CD8-positive, alpha-beta memory T cell (primary cell): ENCODE measurements at regions not wholly inside any gene's neighbourhood (a gene's known extent, or its start where the extent isn't known, plus 50 kb on each side); places are given as distances from the start of the nearest gene placed in this dataset.
"Not testable (repeated sequence)": the region's sequence is repeated elsewhere in the genome, so short reads cannot be mapped to it uniquely, and the experiment has no call there.

ENCODE experiments used
- CTCF ChIA-PET: fragments of 350-600 bp; sonication (Branson Sonifier 250); formaldehyde crosslinking; loops from one replicate; lab custom pipeline; 2021; ENCODE audit warnings: antibody characterized with exemption; lab: Charles Lee
- POLR2A ChIA-PET: fragments of 350-600 bp; sonication (Branson Sonifier 250); formaldehyde crosslinking; loops from one replicate; lab custom pipeline; 2021; ENCODE audit warnings: antibody characterized with exemption; lab: Charles Lee
- DNase-seq, 5 donors: peaks; one replicate each; pipeline versions ENCODE4 v3.0.0 to v3.0.0-alpha.2; 2020 to 2022; ENCODE audit warnings: mixed read lengths in 1 of 5
- H3K27ac ChIP-seq: one replicate; pipeline ENCODE4 v1.7.0; 2013; ENCODE audit warnings: low read depth, mild to moderate bottlenecking, low read length, moderate library complexity
- H3K27me3 ChIP-seq: 2 replicates; pipeline ENCODE4 v1.7.0; 2013; ENCODE audit warnings: low read length, mild to moderate bottlenecking; ENCODE audit not compliant: insufficient read depth, poor library complexity, severe bottlenecking
- H3K36me3 ChIP-seq: 2 replicates; pipeline ENCODE4 v1.7.0; 2013; ENCODE audit warnings: mild to moderate bottlenecking, low read length, moderate library complexity; ENCODE audit not compliant: insufficient read depth
- H3K4me1 ChIP-seq: 2 replicates; pipeline ENCODE4 v1.7.0; 2013; ENCODE audit warnings: mild to moderate bottlenecking, low read length, moderate library complexity; ENCODE audit not compliant: insufficient read depth
- H3K4me3 ChIP-seq: 2 replicates; pipeline ENCODE4 v1.7.0; 2013; ENCODE audit warnings: mild to moderate bottlenecking, low read length
- H3K9me3 ChIP-seq: 2 replicates; pipeline ENCODE4 v1.7.0; 2013; ENCODE audit warnings: mild to moderate bottlenecking, low read length
- H3K27ac Mint-ChIP-seq, 8 donors: one replicate each; pipeline ENCODE4 v1.8.0; 2020 to 2021; ENCODE audit warnings: mixed read lengths in 8 of 8, mild to moderate bottlenecking in 6 of 8, inconsistent platforms in 3 of 8, moderate library complexity in 3 of 8
- H3K27me3 Mint-ChIP-seq, 2 donors: one replicate each; pipeline ENCODE4 v1.8.0; 2020 to 2021; ENCODE audit warnings: mixed read lengths in 2 of 2, mild to moderate bottlenecking in 1 of 2, moderate library complexity in 1 of 2
- H3K36me3 Mint-ChIP-seq, 3 donors: one replicate each; pipeline ENCODE4 v1.8.0; 2020 to 2021; ENCODE audit warnings: mixed read lengths in 3 of 3, inconsistent platforms in 1 of 3, mild to moderate bottlenecking in 1 of 3
- H3K4me1 Mint-ChIP-seq, 3 donors: one replicate each; pipeline ENCODE4 v1.8.0; 2020 to 2021; ENCODE audit warnings: mixed read lengths in 3 of 3, inconsistent platforms in 1 of 3, mild to moderate bottlenecking in 1 of 3
- H3K4me3 Mint-ChIP-seq, 7 donors: one replicate each; pipeline ENCODE4 v1.8.0; 2020 to 2021; ENCODE audit warnings: mixed read lengths in 7 of 7, mild to moderate bottlenecking in 6 of 7, moderate library complexity in 4 of 7, inconsistent platforms in 2 of 7
- H3K9me3 Mint-ChIP-seq, 5 donors: one replicate each; pipeline ENCODE4 v1.8.0; 2020 to 2022; ENCODE audit warnings: mixed read lengths in 5 of 5, mild to moderate bottlenecking in 3 of 5, moderate library complexity in 2 of 5, inconsistent platforms in 1 of 5

DNA sequence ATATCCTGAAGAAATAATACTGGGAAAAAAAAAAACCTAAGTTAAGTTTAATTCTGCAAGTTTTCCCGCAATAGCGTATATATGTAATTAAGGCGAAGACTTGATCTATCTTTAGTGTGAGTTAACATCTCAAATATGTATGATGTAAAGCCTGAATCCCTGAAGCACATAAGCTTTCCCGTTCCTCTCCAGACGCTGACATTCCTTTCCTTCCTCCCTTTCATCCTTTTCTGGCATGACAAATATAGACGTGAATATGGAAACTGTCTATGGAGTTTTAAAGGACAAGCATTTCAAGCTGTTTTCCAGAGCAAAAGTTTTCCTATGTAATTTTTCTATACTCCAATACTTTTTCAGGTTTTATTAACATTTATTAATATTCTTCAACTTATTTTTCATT lies 637.0 kb downstream of the COL12A1 start:
- H3K36me3 ChIP-seq: no peaks in the 10 kb centered on the region
- no peaks in the 10 kb centered on the region for H3K4me1 ChIP-seq
- ChIA-PET CTCF (no interaction called here), POLR2A (no interaction called here)
- no peak overlapping the region for H3K27ac ChIP-seq
- H3K4me1 Mint-ChIP-seq: no peaks in the 10 kb centered on the region
- no peak for DNase-seq
- H3K4me3 Mint-ChIP-seq: no peak overlapping the region
- no peaks in the 10 kb centered on the region for H3K27me3 Mint-ChIP-seq
- H3K27me3 ChIP-seq: no peaks in the 10 kb centered on the region
- H3K4me3 ChIP-seq: no peak overlapping the region
- H3K9me3 Mint-ChIP-seq: no peaks in the 10 kb centered on the region
- H3K9me3 ChIP-seq: no peaks in the 10 kb centered on the region
- H3K27ac Mint-ChIP-seq: no peak overlapping the region
- no peaks in the 10 kb centered on the region for H3K36me3 Mint-ChIP-seq

DNA sequence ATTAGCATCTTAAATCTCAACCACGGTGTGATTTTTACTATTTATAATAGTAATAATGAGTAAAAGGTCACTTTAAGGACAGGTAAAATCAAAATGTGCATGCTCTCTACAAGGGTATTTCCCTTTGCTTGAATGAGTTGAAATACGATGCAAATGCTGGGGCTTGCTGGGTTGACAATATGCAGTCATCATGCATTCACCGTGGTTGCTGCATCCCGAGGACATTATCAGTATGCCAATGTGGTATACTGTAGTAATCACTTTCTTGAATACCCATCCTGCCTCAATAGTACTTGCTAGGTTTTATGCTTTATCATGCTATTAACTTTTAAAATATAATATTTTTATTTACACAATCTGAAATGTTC lies 637.9 kb downstream of the COL12A1 start:
- H3K27me3 ChIP-seq, H3K9me3 ChIP-seq, H3K4me3 Mint-ChIP-seq, CTCF ChIA-PET, POLR2A ChIA-PET, DNase-seq, H3K27ac ChIP-seq, H3K4me3 ChIP-seq, H3K9me3 Mint-ChIP-seq, H3K4me1 Mint-ChIP-seq, H3K36me3 ChIP-seq, H3K4me1 ChIP-seq, H3K27ac Mint-ChIP-seq, H3K27me3 Mint-ChIP-seq, H3K36me3 Mint-ChIP-seq: not testable (repeated sequence)

DNA sequence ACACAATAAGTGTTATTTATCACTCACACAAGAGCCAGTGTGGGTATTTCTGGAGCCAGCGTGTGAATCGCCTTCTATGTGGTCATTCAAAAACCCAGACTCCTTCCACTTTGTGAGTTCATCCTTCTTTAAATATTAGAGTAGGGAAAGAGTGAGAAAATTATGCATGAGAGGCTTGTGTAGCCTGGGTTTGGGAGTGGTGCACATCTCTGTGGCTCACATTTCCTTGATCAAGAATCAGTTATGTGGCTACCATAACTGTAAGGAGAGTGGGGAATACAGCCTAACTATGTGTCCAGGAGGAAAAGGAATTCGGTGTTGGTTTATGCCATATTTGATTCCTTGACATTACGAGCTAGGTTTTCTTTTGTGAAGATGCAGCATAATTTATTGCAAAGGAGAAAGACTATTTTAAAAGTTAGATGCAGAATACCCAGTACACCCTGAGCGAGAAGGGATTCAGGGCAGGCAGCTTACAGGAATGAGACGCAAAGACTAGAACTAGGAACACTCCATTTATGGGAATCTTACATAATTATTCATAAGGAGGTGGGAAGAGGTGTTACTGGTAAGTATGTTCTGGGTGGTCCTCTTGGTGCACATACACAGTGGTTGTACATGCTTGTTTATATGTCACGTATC lies 638.5 kb downstream of the COL12A1 start:
- Mint-ChIP-seq H3K9me3 (peaks cover 0 to 2% (median 0%) of the 10 kb centered on the region in 5 donors), H3K36me3 (no peaks in the 10 kb centered on the region), H3K4me3 (no peak overlapping the region), H3K27ac (no peak overlapping the region), H3K4me1 (no peaks in the 10 kb centered on the region), H3K27me3 (no peaks in the 10 kb centered on the region)
- ChIA-PET POLR2A (no interaction called here), CTCF (no interaction called here)
- Histone ChIP-seq H3K4me1 (no peaks in the 10 kb centered on the region), H3K27ac (no peak overlapping the region), H3K36me3 (no peaks in the 10 kb centered on the region), H3K9me3 (no peaks in the 10 kb centered on the region), H3K4me3 (no peak overlapping the region), H3K27me3 (no peaks in the 10 kb centered on the region)
- DNase-seq: no peak

DNA sequence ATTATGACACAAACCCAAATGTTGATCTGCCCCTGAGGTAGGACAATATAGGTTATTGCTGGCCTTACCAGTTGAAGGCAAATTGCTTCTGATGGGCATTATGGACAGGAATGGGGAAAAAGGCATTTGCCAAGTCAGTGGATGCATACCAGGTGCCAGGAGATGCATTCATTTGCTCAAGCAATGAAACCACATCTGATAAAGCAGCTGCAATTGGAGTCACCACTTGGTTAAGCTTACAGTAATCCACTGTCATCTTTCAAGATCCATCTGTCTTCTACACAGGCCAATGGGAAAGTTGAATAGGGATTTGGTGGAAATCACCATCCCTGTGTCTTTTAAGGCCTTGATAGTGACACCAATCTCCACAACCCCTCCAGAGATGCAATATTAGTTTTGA lies 648.6 kb downstream of the COL12A1 start:
- no peak overlapping the region for H3K4me3 Mint-ChIP-seq
- no peaks in the 10 kb centered on the region for H3K36me3 Mint-ChIP-seq
- peaks cover 0 to 6% (median 3%) of the 10 kb centered on the region in 5 donors for H3K9me3 Mint-ChIP-seq
- no peaks in the 10 kb centered on the region for H3K27me3 Mint-ChIP-seq
- Histone ChIP-seq H3K27ac (no peak overlapping the region), H3K4me1 (no peaks in the 10 kb centered on the region), H3K27me3 (no peaks in the 10 kb centered on the region), H3K36me3 (no peaks in the 10 kb centered on the region), H3K9me3 (no peaks in the 10 kb centered on the region), H3K4me3 (no peak overlapping the region)
- ChIA-PET POLR2A (no interaction called here), CTCF (no interaction called here)
- no peaks in the 10 kb centered on the region for H3K4me1 Mint-ChIP-seq
- H3K27ac Mint-ChIP-seq: no peak overlapping the region
- DNase-seq: no peak

DNA sequence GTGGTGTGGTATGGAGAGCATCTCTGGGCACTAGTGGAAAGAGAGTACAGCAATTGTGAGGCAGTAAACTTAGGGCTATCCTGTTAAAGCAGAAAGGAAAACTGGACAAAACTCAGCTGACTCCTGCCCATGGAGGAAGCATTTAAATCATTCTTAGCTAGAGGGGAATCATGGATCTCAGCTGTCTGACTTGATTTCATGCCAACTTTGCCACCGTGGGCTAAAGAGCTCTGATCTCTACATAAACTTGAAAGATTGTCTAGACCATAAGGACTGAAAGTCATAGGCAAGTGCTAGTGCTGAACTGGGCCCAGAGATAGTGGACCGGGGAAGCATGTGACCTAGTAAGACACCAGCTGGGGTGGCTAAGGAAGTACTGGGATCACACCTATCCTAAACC lies 651.8 kb downstream of the COL12A1 start:
- H3K27me3 Mint-ChIP-seq: peaks cover 0 to 2% of the 10 kb centered on the region in 2 donors
- ChIA-PET CTCF (no interaction called here), POLR2A (no interaction called here)
- Histone ChIP-seq H3K4me3 (no peak overlapping the region), H3K27ac (no peak overlapping the region), H3K27me3 (no peaks in the 10 kb centered on the region), H3K4me1 (no peaks in the 10 kb centered on the region), H3K36me3 (no peaks in the 10 kb centered on the region), H3K9me3 (no peaks in the 10 kb centered on the region)
- peaks cover 0 to 5% (median 2%) of the 10 kb centered on the region in 5 donors for H3K9me3 Mint-ChIP-seq
- no peaks in the 10 kb centered on the region for H3K4me1 Mint-ChIP-seq
- H3K27ac Mint-ChIP-seq: no peak overlapping the region
- H3K4me3 Mint-ChIP-seq: no peak overlapping the region
- H3K36me3 Mint-ChIP-seq: no peaks in the 10 kb centered on the region
- DNase-seq: no peak

DNA sequence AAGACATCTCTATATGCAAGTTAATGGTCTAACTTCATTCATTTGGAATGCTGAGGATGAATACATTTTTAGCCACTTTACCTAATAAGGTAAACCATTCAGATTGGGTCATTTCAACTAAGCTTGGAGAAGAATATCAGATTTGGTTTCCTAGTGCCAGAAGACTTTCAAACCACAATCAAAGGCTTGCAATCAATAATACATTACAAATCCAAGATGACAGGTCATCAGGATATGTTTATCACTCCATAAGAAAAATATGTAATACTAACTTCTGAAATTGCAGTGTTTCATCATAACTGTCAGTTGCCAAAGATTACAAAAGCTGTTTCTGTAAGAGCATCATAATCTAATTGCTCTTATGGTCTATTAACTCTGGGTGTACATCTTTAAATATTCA lies 654.0 kb downstream of the COL12A1 start:
- POLR2A ChIA-PET: no interaction called here
- Mint-ChIP-seq H3K27me3 (peaks cover 0 to 2% of the 10 kb centered on the region in 2 donors), H3K9me3 (peaks cover 0 to 10% (median 2%) of the 10 kb centered on the region in 5 donors), H3K27ac (no peak overlapping the region), H3K4me3 (no peak overlapping the region), H3K36me3 (no peaks in the 10 kb centered on the region), H3K4me1 (no peaks in the 10 kb centered on the region)
- H3K27me3 ChIP-seq: no peaks in the 10 kb centered on the region
- H3K27ac ChIP-seq: no peak overlapping the region
- no peak for DNase-seq
- no peaks in the 10 kb centered on the region for H3K36me3 ChIP-seq
- CTCF ChIA-PET: no interaction called here
- no peak overlapping the region for H3K4me3 ChIP-seq
- H3K9me3 ChIP-seq: no peaks in the 10 kb centered on the region
- no peaks in the 10 kb centered on the region for H3K4me1 ChIP-seq

DNA sequence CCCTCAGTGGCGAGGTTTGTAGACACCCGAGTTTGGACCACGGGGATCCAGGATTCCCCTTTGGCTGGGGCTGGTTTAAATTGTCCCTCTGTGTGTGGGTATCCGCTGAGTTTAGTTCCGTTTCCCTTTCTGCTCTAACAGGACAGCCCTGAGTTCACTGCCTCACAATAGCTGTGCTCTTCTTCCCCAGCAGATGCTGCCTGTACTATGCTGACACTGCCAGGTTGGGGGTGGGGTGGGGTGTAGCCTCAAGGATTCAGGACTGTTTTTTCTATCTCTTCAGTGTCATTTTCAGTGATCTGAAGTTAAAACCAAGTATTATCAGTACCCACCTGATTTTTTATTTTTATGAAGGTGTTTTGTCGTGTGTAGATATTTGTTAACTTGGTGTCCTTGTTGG lies 655.0 kb downstream of the COL12A1 start:
- H3K27ac ChIP-seq: no peak overlapping the region
- no peaks in the 10 kb centered on the region for H3K27me3 ChIP-seq
- Mint-ChIP-seq H3K4me1 (no peaks in the 10 kb centered on the region), H3K4me3 (no peak overlapping the region), H3K36me3 (no peaks in the 10 kb centered on the region), H3K9me3 (peaks cover 0 to 8% (median 2%) of the 10 kb centered on the region in 5 donors), H3K27me3 (peaks cover 0 to 2% of the 10 kb centered on the region in 2 donors), H3K27ac (no peak overlapping the region)
- no peaks in the 10 kb centered on the region for H3K9me3 ChIP-seq
- H3K36me3 ChIP-seq: no peaks in the 10 kb centered on the region
- CTCF ChIA-PET: no interaction called here
- no peaks in the 10 kb centered on the region for H3K4me1 ChIP-seq
- H3K4me3 ChIP-seq: no peak overlapping the region
- DNase-seq: no peak
- POLR2A ChIA-PET: no interaction called here

DNA sequence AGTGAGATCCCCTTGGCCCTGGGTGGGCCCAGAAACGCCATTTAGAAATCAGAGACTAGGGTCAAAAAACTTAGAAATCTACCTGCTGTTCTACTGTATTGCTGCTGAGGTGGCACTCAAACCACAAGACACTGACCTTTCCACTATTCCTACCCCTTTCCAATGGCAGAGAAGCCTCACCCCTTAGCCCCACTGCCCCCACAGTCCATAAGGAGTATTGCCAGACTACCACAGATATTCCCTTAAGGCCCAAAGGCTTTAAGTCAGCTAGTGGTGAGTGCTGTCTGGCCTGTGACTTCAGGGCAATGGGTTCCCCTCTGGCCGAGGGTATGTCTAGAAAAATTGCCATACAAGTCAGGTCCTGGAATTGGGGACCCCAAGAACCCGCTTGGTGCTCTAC lies 656.1 kb downstream of the COL12A1 start:
- Histone ChIP-seq H3K4me1 (no peaks in the 10 kb centered on the region), H3K36me3 (no peaks in the 10 kb centered on the region), H3K9me3 (no peaks in the 10 kb centered on the region), H3K4me3 (no peak overlapping the region), H3K27me3 (no peaks in the 10 kb centered on the region), H3K27ac (no peak overlapping the region)
- no peaks in the 10 kb centered on the region for H3K36me3 Mint-ChIP-seq
- peaks cover 0 to 5% (median 3%) of the 10 kb centered on the region in 5 donors for H3K9me3 Mint-ChIP-seq
- H3K27ac Mint-ChIP-seq: no peak overlapping the region
- POLR2A ChIA-PET: no interaction called here
- no peak for DNase-seq
- CTCF ChIA-PET: no interaction called here
- H3K4me3 Mint-ChIP-seq: no peak overlapping the region
- peaks cover 0 to 2% of the 10 kb centered on the region in 2 donors for H3K27me3 Mint-ChIP-seq
- no peaks in the 10 kb centered on the region for H3K4me1 Mint-ChIP-seq
